ENCODE measurements at regions not wholly inside any gene's neighbourhood (a gene's known extent, or its start where the extent isn't known, plus 50 kb on each side); places are given as distances from the start of the nearest gene placed in this dataset.

DNA sequence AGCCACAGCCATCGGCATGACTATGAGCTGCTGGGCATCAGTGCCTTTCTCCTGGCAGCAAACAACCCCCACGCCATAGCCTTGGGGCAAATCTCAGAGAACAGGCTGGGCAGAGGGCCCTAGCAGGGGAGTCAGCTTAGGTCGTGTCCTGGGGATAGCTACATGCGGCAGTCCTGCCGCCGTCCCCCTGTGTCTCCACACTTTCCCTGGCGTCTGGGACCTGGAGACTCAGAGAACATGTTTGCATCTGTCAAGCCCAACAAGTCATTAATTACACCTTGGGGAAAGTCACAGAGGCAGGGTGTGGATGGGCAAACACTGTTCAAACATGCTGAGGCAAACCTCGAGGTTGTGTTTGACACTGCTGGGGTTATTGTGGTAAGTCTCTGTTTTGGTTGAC, 123.6 kb downstream of the C5orf15 start:
- no peaks in the 10 kb centered on the region for H3K27me3 ChIP-seq
- WGBS, 2 donors = 78 to 86% methylated on average over 7 of the region's 8 CpGs
- H3K4me1 ChIP-seq = peaks cover 0 to 6% of the 10 kb centered on the region in 2 donors
- H3K36me3 ChIP-seq = no peaks in the 10 kb centered on the region
- no peak for DNase-seq
- intact Hi-C loops (cut with DNase I) = no loop called here
- TF ChIP-seq POLR2A (IDR thresholded peaks at IDR 0.05) (no peak), CTCF (IDR thresholded peaks at IDR 0.05) (no peak)
- H3K27ac ChIP-seq = no peak overlapping the region
- no peak overlapping the region for H3K4me3 ChIP-seq (replicated peaks in 1 of 3)
- no peaks in the 10 kb centered on the region for H3K9me3 ChIP-seq

DNA sequence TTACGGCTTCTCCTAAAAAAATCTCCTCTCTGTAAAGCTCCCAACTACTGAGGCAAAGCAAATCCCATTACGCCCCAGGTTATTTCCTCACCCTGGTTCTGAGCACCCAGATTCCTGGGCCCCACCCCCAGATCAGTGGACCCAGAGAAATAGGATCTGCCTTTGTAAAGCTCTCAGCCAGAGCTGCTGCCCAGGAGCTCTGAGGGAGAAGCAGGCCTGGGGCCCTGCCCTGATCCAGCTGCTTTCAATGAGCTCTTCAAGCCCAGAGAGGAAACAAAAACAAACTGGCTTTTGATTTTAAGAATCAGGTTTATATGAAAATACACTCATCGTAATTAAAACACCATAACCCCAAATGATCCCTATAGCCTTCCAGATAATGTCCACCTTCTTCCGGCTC, 124.5 kb downstream of the C5orf15 start:
- 47 to 62% methylated on average over 4 of the region's 4 CpGs for WGBS, 2 donors
- H3K27ac ChIP-seq = no peak overlapping the region
- H3K27me3 ChIP-seq = no peaks in the 10 kb centered on the region
- no peak for TF ChIP-seq POLR2A (IDR thresholded peaks at IDR 0.05)
- TF ChIP-seq CTCF (IDR thresholded peaks at IDR 0.05) = no peak
- no peak overlapping the region for H3K4me3 ChIP-seq (replicated peaks in 1 of 3)
- no peaks in the 10 kb centered on the region for H3K9me3 ChIP-seq
- intact Hi-C loops (cut with DNase I) = no loop called here
- no peaks in the 10 kb centered on the region for H3K36me3 ChIP-seq
- H3K4me1 ChIP-seq = peaks cover 0 to 6% of the 10 kb centered on the region in 2 donors
- DNase-seq = no peak

GRCh38 chr5:133842846-133843611, 125.4 kb downstream of the C5orf15 start:
- intact Hi-C loops (cut with DNase I) = no loop called here
- Histone ChIP-seq H3K4me1 (peaks cover 0 to 6% of the 10 kb centered on the region in 2 donors), H3K27ac (no peak overlapping the region), H3K4me3 (replicated peaks in 1 of 3) (no peak overlapping the region), H3K9me3 (no peaks in the 10 kb centered on the region), H3K27me3 (no peaks in the 10 kb centered on the region), H3K36me3 (no peaks in the 10 kb centered on the region)
- TF ChIP-seq POLR2A (IDR thresholded peaks at IDR 0.05) (no peak), CTCF (IDR thresholded peaks at IDR 0.05) (no peak)
- 79 to 81% methylated on average over 11 of the region's 11 CpGs for WGBS, 2 donors
- DNase-seq = no peak

DNA sequence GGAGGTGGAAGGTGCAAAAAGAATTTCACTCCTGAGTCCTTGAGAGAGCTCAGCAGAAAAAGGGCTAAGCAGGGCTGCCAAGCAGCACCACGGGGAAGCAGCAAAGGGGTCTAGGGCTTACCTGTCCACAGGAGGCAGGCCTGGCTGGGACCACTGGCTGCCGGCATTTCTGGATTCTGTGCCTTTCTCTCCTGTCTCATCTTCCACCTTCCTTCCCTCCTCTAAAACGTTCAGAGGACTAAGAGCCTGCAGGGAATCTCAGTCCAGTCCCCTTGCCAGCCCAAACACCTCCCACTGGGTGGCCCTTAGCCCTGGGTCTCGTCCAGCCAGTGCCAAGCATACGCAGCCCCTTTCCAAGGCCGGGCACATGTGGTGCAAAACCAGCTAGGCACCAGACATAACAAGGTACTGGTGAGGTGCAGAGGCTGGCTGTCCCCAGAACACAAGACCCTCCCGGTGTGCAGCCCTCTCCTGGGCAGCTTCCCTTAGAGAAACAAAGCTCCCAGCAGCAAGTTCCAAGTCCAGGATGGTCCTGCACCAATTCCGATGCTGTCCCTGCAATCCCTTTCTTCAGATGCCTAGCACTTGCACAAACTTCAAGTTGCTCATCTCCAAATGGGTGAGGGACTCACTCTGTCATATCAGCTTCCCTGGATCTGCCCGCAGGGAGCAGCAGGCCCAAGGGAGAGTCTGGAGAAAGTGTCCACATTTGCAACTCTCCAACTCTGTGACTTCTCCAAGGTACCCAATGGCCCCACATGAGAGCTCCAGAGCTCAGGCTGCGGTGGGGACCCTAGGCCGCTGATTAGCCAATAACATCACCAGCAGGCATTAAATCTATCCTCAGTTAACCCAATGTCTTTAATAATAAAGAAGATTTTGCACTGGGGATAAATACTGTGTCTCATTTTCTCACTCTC, 126.3 kb downstream of the C5orf15 start:
- WGBS, 2 donors = 89 to 90% methylated on average over 10 to 11 of the region's 11 CpGs
- Histone ChIP-seq H3K4me3 (replicated peaks in 1 of 3) (no peak overlapping the region), H3K9me3 (no peaks in the 10 kb centered on the region), H3K27ac (no peak overlapping the region), H3K4me1 (peaks cover 0 to 6% of the 10 kb centered on the region in 2 donors), H3K36me3 (no peaks in the 10 kb centered on the region), H3K27me3 (no peaks in the 10 kb centered on the region)
- intact Hi-C loops (cut with DNase I) = no loop called here
- no peak for DNase-seq
- no peak for TF ChIP-seq CTCF (IDR thresholded peaks at IDR 0.05)
- no peak for TF ChIP-seq POLR2A (IDR thresholded peaks at IDR 0.05)

- no peak for TF ChIP-seq POLR2A (IDR thresholded peaks at IDR 0.05)
- Histone ChIP-seq H3K36me3 (no peaks in the 10 kb centered on the region), H3K9me3 (no peaks in the 10 kb centered on the region), H3K27ac (no peak overlapping the region), H3K27me3 (no peaks in the 10 kb centered on the region), H3K4me3 (replicated peaks in 1 of 3) (no peak overlapping the region), H3K4me1 (peaks cover 0 to 6% of the 10 kb centered on the region in 2 donors)
- 65 to 80% methylated on average over 2 of the region's 2 CpGs for WGBS, 2 donors
- intact Hi-C loops (cut with DNase I) = no loop called here
- no peak for DNase-seq
Measured at GRCh38 chr5:133840168-133840567, 128.3 kb downstream of the C5orf15 start.

Measured in thyroid gland (tissue), 4 donors.